Lung microvascular endothelial cell (primary cell): ENCODE measurements at regions not wholly inside any gene's neighbourhood (a gene's known extent, or its start where the extent isn't known, plus 50 kb on each side); places are given as distances from the start of the nearest gene placed in this dataset.

ENCODE experiments used
- DNase-seq, 2 donors: peaks; one replicate each; pipeline versions ENCODE4 v3.0.0 to v3.0.0-alpha.2; 2010; ENCODE audit warnings: low read depth in 2 of 2

DNA sequence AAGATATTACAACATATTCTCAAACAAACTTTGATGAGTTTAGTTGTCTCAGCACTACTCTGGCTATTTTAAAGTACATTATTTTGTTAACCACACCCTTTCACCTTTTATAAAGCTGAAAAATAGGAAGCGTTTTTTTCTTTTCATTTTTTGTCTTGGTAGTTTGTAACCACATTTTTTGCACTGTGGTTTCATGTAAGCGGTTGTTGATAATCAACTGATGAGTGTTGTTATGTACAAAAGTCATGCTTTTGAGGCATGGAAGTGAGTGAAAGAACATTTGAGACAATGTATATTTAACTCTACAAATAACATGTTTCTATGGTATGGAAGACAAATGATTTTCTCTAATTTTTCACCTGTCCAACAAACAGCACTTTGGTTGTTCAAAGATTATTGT, 52.1 kb upstream of the ATP2B1 start:
- DNase-seq, result no peak
